ENCODE measurements at regions not wholly inside any gene's neighbourhood (a gene's known extent, or its start where the extent isn't known, plus 50 kb on each side); places are given as distances from the start of the nearest gene placed in this dataset.
A peak's percentile ranks its signal among the peaks of the same experiment; 100 is the strongest.

GRCh38 chr2:8437949-8438400 is 243.9 kb upstream of the ID2 start:
- H3K36me3 Mint-ChIP-seq (ENCODE audit: insufficient read depth, unreplicated experiment): no peaks in the 10 kb centered on the region
- Histone ChIP-seq H3K4me3 (ENCODE audit: low read depth, low read length) (no peak overlapping the region), H3K9me3 (0 out of 2 replicates have a peak, but pooled peaks cover 2% of the 10 kb centered on the region), H3K36me3 (ENCODE audit: control insufficient read depth, insufficient read depth, low read length) (no peaks in the 10 kb centered on the region), H3K27me3 (replicated peaks; ENCODE audit: control insufficient read depth, insufficient read depth, low read length) (no peaks in the 10 kb centered on the region), H3K4me1 (peaks cover 9% of the 10 kb centered on the region; the same call in 1 of the 2 replicates)
- DNase-seq: peak in 1 of 2 experiments; percentile 23
- TF ChIP-seq, protein P1, sequence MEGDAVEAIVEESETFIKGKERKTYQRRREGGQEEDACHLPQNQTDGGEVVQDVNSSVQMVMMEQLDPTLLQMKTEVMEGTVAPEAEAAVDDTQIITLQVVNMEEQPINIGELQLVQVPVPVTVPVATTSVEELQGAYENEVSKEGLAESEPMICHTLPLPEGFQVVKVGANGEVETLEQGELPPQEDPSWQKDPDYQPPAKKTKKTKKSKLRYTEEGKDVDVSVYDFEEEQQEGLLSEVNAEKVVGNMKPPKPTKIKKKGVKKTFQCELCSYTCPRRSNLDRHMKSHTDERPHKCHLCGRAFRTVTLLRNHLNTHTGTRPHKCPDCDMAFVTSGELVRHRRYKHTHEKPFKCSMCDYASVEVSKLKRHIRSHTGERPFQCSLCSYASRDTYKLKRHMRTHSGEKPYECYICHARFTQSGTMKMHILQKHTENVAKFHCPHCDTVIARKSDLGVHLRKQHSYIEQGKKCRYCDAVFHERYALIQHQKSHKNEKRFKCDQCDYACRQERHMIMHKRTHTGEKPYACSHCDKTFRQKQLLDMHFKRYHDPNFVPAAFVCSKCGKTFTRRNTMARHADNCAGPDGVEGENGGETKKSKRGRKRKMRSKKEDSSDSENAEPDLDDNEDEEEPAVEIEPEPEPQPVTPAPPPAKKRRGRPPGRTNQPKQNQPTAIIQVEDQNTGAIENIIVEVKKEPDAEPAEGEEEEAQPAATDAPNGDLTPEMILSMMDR (IDR thresholded peaks at IDR 0.05; ENCODE audit: insufficient read depth in 1 of 2, low read depth in 1 of 2, low read length in 1 of 2, severe bottlenecking in 1 of 2, unreplicated experiment in 1 of 2): no peak
- peaks cover 6% of the 10 kb centered on the region for H3K4me1 Mint-ChIP-seq (ENCODE audit: low read depth, unreplicated experiment)
- POLR2A ChIA-PET: no interaction called here
- BruUV-seq (replicated peaks): no TSS peak
- no peak overlapping the region for H3K4me3 Mint-ChIP-seq (ENCODE audit: unreplicated experiment)
- CTCF ChIA-PET: no interaction called here
- intact Hi-C loops (cut with micrococcal nuclease; ENCODE audit: unreplicated experiment): no loop called here
- no peaks in the 10 kb centered on the region for H3K27me3 Mint-ChIP-seq (ENCODE audit: insufficient read depth, unreplicated experiment)
- H3K9me3 Mint-ChIP-seq (ENCODE audit: unreplicated experiment): no peaks in the 10 kb centered on the region
- H3K27ac Mint-ChIP-seq (ENCODE audit: unreplicated experiment): no peak overlapping the region

- DNase-seq: peak in 1 of 2 experiments; percentile 21
- Histone ChIP-seq H3K27me3 (replicated peaks; ENCODE audit: control insufficient read depth, insufficient read depth, low read length) (no peaks in the 10 kb centered on the region), H3K4me3 (ENCODE audit: low read depth, low read length) (no peak overlapping the region), H3K4me1 (peaks cover 9% of the 10 kb centered on the region; the same call in 1 of the 2 replicates), H3K9me3 (0 out of 2 replicates have a peak, but pooled peaks cover 2% of the 10 kb centered on the region), H3K36me3 (ENCODE audit: control insufficient read depth, insufficient read depth, low read length) (no peaks in the 10 kb centered on the region)
- H3K27ac Mint-ChIP-seq (ENCODE audit: unreplicated experiment): no peak overlapping the region
- ChIA-PET CTCF (no interaction called here), POLR2A (no interaction called here)
- H3K36me3 Mint-ChIP-seq (ENCODE audit: insufficient read depth, unreplicated experiment): no peaks in the 10 kb centered on the region
- BruUV-seq (replicated peaks): no TSS peak
- H3K27me3 Mint-ChIP-seq (ENCODE audit: insufficient read depth, unreplicated experiment): no peaks in the 10 kb centered on the region
- TF ChIP-seq, protein P1 (IDR thresholded peaks at IDR 0.05; ENCODE audit: insufficient read depth in 1 of 2, low read depth in 1 of 2, low read length in 1 of 2, severe bottlenecking in 1 of 2, unreplicated experiment in 1 of 2): no peak
- peaks cover 6% of the 10 kb centered on the region for H3K4me1 Mint-ChIP-seq (ENCODE audit: low read depth, unreplicated experiment)
- no peak overlapping the region for H3K4me3 Mint-ChIP-seq (ENCODE audit: unreplicated experiment)
- no peaks in the 10 kb centered on the region for H3K9me3 Mint-ChIP-seq (ENCODE audit: unreplicated experiment)
- intact Hi-C loops (cut with micrococcal nuclease; ENCODE audit: unreplicated experiment): no loop called here
These were observed 243.4 kb upstream of the ID2 start for GRCh38 chr2:8438476-8438875.

- Mint-ChIP-seq H3K27me3 (ENCODE audit: insufficient read depth, unreplicated experiment) (no peaks in the 10 kb centered on the region), H3K27ac (ENCODE audit: unreplicated experiment) (no peak overlapping the region), H3K36me3 (ENCODE audit: insufficient read depth, unreplicated experiment) (no peaks in the 10 kb centered on the region), H3K4me3 (ENCODE audit: unreplicated experiment) (no peak overlapping the region), H3K9me3 (ENCODE audit: unreplicated experiment) (no peaks in the 10 kb centered on the region), H3K4me1 (ENCODE audit: low read depth, unreplicated experiment) (peaks cover 6% of the 10 kb centered on the region)
- TF ChIP-seq, protein P1 (IDR thresholded peaks at IDR 0.05; ENCODE audit: insufficient read depth in 1 of 2, low read depth in 1 of 2, low read length in 1 of 2, severe bottlenecking in 1 of 2, unreplicated experiment in 1 of 2): no peak
- H3K9me3 ChIP-seq: 0 out of 2 replicates have a peak, but pooled peaks cover 2% of the 10 kb centered on the region
- no TSS peak for BruUV-seq (replicated peaks)
- intact Hi-C loops (cut with micrococcal nuclease; ENCODE audit: unreplicated experiment): no loop called here
- no peaks in the 10 kb centered on the region for H3K27me3 ChIP-seq (replicated peaks; ENCODE audit: control insufficient read depth, insufficient read depth, low read length)
- POLR2A ChIA-PET: no interaction called here
- CTCF ChIA-PET: no interaction called here
- peak in 1 of 2 experiments; percentile 19 for DNase-seq
- H3K4me3 ChIP-seq (ENCODE audit: low read depth, low read length): no peak overlapping the region
- peaks cover 9% of the 10 kb centered on the region; the same call in 1 of the 2 replicates for H3K4me1 ChIP-seq
- no peaks in the 10 kb centered on the region for H3K36me3 ChIP-seq (ENCODE audit: control insufficient read depth, insufficient read depth, low read length)
These were observed 242.9 kb upstream of the ID2 start for GRCh38 chr2:8438996-8439395.

Measured in Caco-2 (cell line).